ENCODE measurements at regions not wholly inside any gene's neighbourhood (a gene's known extent, or its start where the extent isn't known, plus 50 kb on each side); places are given as distances from the start of the nearest gene placed in this dataset.

DNA sequence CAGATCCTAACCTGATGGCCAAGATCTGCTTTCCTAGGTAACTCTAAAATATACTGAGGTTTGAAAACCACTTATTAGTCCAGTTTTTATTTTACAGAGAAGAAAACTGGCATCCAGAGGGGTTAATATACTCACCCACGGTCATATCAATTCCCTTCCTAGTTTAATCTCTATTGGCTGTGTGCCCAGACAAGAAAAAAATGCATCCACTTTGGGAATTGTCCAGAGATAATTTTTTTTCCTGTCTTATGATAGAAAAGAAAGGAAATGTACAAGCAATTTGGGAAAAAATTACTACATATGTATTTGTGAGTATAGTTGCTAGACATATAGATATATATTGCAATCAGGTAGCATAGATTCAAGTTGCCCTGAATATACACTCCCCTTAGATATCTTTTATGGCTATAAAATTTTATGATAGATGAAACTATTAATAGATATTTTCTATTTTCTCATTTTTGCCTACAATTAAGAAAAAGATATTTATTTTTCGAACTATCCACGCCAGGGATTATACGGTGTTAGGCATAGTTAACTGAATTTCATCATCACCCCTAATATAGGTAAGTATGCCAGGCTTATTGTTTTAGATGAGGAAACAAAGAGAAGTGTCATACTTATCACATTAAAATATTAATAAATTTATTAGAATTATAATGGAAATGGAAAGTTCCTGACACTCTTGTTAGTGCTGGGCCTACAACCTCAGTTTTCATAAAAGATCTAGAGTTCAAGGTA lies 100.5 kb upstream of the SLC38A2 start:
- no peak for DNase-seq (ENCODE audit: low spot score)

DNA sequence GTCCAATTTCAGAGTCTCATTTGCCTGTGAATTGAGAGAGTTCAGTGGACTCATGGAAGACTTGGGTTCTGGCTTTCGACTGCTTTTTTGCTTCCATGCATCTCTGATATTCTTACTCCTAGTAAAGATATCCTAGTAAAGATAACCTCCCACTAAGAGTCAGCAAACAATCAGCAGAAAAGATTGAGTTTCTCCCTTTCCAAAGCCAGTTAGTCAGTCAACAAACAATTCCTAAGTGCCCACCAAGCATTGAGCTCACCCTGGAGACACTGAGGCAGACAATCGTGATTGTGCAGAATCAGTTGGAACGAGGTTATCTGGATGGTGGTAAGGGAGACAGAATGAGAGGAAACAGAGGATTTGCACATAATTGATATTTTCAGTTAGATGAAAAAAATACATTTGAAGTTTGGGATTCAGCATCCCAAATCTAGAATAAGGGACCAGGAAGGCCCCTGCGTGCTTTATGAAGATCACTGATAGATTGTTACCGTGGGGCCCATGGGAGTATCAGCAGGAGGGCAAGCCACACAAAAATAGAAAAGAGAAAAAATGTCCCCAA lies 99.7 kb upstream of the SLC38A2 start:
- TF ChIP-seq, protein P1, sequence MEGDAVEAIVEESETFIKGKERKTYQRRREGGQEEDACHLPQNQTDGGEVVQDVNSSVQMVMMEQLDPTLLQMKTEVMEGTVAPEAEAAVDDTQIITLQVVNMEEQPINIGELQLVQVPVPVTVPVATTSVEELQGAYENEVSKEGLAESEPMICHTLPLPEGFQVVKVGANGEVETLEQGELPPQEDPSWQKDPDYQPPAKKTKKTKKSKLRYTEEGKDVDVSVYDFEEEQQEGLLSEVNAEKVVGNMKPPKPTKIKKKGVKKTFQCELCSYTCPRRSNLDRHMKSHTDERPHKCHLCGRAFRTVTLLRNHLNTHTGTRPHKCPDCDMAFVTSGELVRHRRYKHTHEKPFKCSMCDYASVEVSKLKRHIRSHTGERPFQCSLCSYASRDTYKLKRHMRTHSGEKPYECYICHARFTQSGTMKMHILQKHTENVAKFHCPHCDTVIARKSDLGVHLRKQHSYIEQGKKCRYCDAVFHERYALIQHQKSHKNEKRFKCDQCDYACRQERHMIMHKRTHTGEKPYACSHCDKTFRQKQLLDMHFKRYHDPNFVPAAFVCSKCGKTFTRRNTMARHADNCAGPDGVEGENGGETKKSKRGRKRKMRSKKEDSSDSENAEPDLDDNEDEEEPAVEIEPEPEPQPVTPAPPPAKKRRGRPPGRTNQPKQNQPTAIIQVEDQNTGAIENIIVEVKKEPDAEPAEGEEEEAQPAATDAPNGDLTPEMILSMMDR (IDR thresholded peaks at IDR 0.05; ENCODE audit: extremely low read depth, insufficient read depth, missing control alignments): no peak
- in situ Hi-C loops (cut with MboI; ENCODE audit: low pct_unique_long_range_greater_than_20kb, low sequenced_read_pairs, unreplicated experiment): no loop called here
- no peak for DNase-seq (ENCODE audit: low spot score)

More for the DNA sequence above, 100.5 kb upstream of the SLC38A2 start:
- TF ChIP-seq, protein P1 (IDR thresholded peaks at IDR 0.05; ENCODE audit: extremely low read depth, insufficient read depth, missing control alignments): no peak
- in situ Hi-C loops (cut with MboI; ENCODE audit: low pct_unique_long_range_greater_than_20kb, low sequenced_read_pairs, unreplicated experiment): no loop called here

DNA sequence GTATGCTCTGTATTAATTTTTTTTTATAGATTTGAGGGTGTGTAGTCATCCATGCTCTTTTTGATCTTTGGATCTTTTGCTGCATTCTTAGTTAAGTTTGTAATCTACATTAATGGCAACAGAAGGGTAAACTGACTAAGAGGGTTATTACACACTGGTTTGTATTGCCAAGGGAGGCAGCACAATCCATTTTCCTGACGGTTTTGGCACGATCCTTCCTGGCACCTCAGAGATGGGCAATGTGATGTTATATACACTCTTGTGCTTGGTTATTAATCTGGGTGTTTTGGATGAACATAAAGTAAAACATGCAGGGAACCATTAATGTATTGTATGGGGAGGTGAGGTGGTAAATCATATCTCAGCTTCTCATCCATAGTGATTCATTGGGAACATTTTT lies 98.8 kb upstream of the SLC38A2 start:
- in situ Hi-C loops (cut with MboI; ENCODE audit: low pct_unique_long_range_greater_than_20kb, low sequenced_read_pairs, unreplicated experiment): no loop called here
- TF ChIP-seq, protein P1 (IDR thresholded peaks at IDR 0.05; ENCODE audit: extremely low read depth, insufficient read depth, missing control alignments): no peak
- no peak for DNase-seq (ENCODE audit: low spot score)

DNA sequence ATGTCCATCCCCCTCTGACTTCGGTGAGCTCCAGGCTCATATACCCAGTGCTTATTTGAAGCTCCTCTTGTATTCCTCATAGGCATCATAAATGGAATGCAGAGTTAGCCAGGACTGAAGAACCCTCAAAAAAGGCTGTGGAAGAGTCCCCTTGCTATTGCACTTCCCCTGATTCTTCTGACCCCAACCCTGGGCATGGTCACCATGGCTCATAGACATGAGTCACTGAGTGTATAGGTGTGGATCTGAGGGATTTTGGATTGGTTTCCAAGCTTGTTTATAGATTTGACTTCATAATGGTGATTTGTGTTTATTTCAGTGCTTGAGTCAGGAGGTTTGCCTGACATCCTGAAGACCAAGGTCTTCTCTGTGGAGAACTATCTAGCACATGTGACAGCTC lies 98.4 kb upstream of the SLC38A2 start:
- TF ChIP-seq, protein P1 (IDR thresholded peaks at IDR 0.05; ENCODE audit: extremely low read depth, insufficient read depth, missing control alignments): no peak
- DNase-seq (ENCODE audit: low spot score): no peak
- in situ Hi-C loops (cut with MboI; ENCODE audit: low pct_unique_long_range_greater_than_20kb, low sequenced_read_pairs, unreplicated experiment): no loop called here

DNA sequence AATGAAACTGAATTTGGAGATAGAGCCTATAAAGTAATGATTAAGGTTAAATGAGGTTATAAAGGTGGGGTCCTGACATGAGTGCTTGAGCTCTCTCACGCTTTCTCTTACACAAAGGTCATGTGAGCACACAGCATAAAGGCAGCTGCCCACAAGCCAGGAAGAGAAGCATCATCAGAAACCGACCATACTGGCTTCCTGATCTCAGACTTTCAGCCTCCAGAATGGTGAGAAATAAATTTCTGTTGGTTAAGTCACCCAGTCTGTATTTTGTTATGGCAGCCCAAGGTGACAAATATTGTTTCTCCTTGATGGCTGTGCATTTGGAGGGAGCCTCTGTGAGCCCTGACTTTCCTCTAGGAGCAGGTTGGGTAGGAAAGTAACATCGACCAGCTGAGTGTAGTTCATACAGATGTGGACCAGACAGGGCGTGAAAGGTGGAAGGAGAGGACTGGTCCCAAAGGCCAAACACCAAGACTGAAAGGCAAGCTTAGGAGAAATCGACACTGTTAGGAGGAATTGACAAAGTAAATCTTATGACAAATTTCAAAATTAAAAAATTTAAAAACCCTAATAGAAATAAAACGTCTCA lies 97.6 kb upstream of the SLC38A2 start:
- no peak for DNase-seq (ENCODE audit: low spot score)
- TF ChIP-seq, protein P1 (IDR thresholded peaks at IDR 0.05; ENCODE audit: extremely low read depth, insufficient read depth, missing control alignments): no peak
- in situ Hi-C loops (cut with MboI; ENCODE audit: low pct_unique_long_range_greater_than_20kb, low sequenced_read_pairs, unreplicated experiment): no loop called here

DNA sequence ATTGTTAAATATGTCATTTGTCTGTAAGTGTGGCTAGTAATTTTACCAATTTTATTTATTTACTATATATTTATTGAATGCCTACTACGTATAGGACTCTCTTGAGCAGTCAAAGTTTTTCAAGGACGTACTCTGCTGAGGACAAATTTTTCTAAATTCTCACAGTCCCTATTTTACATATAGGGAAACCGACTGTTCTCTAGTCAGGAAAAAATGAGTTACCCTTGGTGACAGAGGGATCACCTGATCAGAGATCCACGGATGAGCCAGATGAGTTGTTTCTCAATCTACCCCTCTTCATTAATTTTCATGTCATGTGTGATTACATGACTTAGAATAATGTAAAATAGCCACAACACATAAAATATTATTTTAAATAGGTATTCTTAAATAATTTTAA lies 96.2 kb upstream of the SLC38A2 start:
- TF ChIP-seq, protein P1 (IDR thresholded peaks at IDR 0.05; ENCODE audit: extremely low read depth, insufficient read depth, missing control alignments): no peak
- in situ Hi-C loops (cut with MboI; ENCODE audit: low pct_unique_long_range_greater_than_20kb, low sequenced_read_pairs, unreplicated experiment): no loop called here
- no peak for DNase-seq (ENCODE audit: low spot score)

Measured in GM13977 (cell line).